GM23338 (cell line): ENCODE measurements at regions not wholly inside any gene's neighbourhood (a gene's known extent, or its start where the extent isn't known, plus 50 kb on each side); places are given as distances from the start of the nearest gene placed in this dataset.

Experiments used
- EZH2 ChIP-seq: fragments of 200-600 bp; sonication (generic); IDR thresholded peaks from one replicate; pipeline ENCODE4 v1.8.0; 2017; ENCODE audit warnings: antibody characterized with exemption, mild to moderate bottlenecking, low read depth; ENCODE audit not compliant: unreplicated experiment
- POLR2AphosphoS5 ChIP-seq: IDR thresholded peaks from 2 replicates; pipeline ENCODE4 v1.6.1; 2016; ENCODE audit warnings: antibody characterized with exemption, low read depth
- TF ChIP-seq, protein P1 (sequence below), 2 experiments: fragments of 200-600 bp in 1 of 2; sonication (generic) in 1 of 2; conservative IDR thresholded peaks; 2 replicates each; pipeline versions ENCODE4 v1.5.1 to v1.6.1; 2016 to 2017; ENCODE audit warnings: antibody characterized with exemption in 2 of 2, low read depth in 2 of 2, mild to moderate bottlenecking in 2 of 2, moderate library complexity in 1 of 2
- TF ChIP-seq, protein P2 (sequence below): IDR thresholded peaks from one replicate; pipeline ENCODE4 v1.6.1; 2018; ENCODE audit warnings: antibody characterized with exemption; ENCODE audit not compliant: unreplicated experiment

DNA sequence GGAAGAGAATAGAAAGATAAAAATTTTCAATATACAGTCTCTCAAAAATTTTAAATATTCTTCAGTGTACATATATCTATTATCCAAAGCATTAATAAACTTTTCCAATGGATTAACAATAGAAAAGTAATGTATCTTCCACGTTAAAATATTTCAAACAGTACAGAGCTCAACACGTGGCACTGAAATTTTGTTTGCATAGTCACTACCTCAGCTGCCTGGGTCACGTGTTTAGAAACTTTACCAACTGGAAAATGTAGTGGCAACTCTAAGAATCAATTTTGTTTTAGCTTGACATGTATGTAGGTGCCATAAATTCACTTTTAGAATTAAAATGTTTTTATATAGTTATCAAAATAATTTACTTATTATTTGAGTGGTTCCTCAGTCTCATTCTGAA lies 85.3 kb downstream of the CNTN3 start:
- TF ChIP-seq EZH2 (no peak), POLR2AphosphoS5 (no peak)
- TF ChIP-seq, protein P1, sequence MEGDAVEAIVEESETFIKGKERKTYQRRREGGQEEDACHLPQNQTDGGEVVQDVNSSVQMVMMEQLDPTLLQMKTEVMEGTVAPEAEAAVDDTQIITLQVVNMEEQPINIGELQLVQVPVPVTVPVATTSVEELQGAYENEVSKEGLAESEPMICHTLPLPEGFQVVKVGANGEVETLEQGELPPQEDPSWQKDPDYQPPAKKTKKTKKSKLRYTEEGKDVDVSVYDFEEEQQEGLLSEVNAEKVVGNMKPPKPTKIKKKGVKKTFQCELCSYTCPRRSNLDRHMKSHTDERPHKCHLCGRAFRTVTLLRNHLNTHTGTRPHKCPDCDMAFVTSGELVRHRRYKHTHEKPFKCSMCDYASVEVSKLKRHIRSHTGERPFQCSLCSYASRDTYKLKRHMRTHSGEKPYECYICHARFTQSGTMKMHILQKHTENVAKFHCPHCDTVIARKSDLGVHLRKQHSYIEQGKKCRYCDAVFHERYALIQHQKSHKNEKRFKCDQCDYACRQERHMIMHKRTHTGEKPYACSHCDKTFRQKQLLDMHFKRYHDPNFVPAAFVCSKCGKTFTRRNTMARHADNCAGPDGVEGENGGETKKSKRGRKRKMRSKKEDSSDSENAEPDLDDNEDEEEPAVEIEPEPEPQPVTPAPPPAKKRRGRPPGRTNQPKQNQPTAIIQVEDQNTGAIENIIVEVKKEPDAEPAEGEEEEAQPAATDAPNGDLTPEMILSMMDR (conservative IDR thresholded peaks at IDR 0.05; ENCODE audit: low read depth in 2 of 2), result no peak
- TF ChIP-seq, protein P2, sequence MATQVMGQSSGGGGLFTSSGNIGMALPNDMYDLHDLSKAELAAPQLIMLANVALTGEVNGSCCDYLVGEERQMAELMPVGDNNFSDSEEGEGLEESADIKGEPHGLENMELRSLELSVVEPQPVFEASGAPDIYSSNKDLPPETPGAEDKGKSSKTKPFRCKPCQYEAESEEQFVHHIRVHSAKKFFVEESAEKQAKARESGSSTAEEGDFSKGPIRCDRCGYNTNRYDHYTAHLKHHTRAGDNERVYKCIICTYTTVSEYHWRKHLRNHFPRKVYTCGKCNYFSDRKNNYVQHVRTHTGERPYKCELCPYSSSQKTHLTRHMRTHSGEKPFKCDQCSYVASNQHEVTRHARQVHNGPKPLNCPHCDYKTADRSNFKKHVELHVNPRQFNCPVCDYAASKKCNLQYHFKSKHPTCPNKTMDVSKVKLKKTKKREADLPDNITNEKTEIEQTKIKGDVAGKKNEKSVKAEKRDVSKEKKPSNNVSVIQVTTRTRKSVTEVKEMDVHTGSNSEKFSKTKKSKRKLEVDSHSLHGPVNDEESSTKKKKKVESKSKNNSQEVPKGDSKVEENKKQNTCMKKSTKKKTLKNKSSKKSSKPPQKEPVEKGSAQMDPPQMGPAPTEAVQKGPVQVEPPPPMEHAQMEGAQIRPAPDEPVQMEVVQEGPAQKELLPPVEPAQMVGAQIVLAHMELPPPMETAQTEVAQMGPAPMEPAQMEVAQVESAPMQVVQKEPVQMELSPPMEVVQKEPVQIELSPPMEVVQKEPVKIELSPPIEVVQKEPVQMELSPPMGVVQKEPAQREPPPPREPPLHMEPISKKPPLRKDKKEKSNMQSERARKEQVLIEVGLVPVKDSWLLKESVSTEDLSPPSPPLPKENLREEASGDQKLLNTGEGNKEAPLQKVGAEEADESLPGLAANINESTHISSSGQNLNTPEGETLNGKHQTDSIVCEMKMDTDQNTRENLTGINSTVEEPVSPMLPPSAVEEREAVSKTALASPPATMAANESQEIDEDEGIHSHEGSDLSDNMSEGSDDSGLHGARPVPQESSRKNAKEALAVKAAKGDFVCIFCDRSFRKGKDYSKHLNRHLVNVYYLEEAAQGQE, result no peak
